ENCODE measurements at regions not wholly inside any gene's neighbourhood (a gene's known extent, or its start where the extent isn't known, plus 50 kb on each side); places are given as distances from the start of the nearest gene placed in this dataset.

DNA sequence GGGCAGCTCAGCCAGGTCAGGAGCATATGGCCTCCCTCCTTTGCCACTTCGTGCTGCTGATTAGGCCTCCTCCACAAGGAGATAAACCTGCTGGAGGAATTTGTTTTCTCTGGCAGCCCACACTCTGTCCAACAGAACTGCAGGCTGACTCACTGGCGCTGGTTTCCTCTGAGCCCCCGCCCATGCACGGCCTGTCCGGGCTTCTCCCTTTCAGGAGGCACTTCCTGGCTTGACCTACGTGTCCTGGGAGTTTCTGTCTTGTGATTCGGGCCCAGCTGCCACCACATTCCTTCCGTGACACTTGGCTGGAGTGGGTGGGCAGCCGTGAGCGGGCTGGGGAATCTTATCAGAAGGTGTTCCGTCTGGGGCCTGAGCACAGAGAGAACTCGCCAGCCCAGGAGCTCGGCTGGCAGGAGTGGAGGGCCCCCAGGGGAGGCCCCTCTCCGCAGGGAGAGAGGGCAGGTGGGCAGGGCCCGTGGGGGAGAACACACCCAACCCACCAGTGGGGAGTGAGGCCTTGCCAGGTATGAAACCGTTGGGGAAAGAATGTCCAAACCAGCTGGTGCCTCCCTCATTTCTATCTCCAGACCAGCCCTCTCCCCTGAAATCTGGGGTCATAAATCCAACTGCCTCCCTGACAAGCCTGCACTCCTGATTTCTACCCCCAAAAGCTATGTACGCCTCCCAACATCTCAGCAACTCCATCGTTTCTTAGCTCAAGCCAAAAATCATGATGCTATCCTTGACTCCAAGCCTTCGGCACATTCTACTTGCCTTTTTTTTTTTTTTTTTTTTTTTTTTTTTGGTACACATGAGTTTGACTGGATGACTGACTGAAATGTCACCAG lies 110.6 kb upstream of the MEF2A start:
- no peak for TF ChIP-seq CHD4 (IDR thresholded peaks at IDR 0.05)
- TF ChIP-seq ETV6 (conservative IDR thresholded peaks at IDR 0.05 in 1 of 2, IDR thresholded peaks at IDR 0.05 in 1 of 2; ENCODE audit: borderline replicate concordance in 1 of 2, low read depth in 1 of 2), result no peak
- no peak for TF ChIP-seq SP1 (IDR thresholded peaks at IDR 0.05; ENCODE audit: low read depth, low read length)
- TF ChIP-seq IKZF1 (conservative IDR thresholded peaks at IDR 0.05), result no peak
- TF ChIP-seq, protein P1, sequence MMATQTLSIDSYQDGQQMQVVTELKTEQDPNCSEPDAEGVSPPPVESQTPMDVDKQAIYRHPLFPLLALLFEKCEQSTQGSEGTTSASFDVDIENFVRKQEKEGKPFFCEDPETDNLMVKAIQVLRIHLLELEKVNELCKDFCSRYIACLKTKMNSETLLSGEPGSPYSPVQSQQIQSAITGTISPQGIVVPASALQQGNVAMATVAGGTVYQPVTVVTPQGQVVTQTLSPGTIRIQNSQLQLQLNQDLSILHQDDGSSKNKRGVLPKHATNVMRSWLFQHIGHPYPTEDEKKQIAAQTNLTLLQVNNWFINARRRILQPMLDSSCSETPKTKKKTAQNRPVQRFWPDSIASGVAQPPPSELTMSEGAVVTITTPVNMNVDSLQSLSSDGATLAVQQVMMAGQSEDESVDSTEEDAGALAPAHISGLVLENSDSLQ (IDR thresholded peaks at IDR 0.05), result no peak
- no peak for TF ChIP-seq MYC (IDR thresholded peaks at IDR 0.05; ENCODE audit: insufficient read depth, insufficient read length, insufficient replicate concordance, low read length, severe bottlenecking)
- no peak for TF ChIP-seq GATAD2B (conservative IDR thresholded peaks at IDR 0.05; ENCODE audit: low read depth)
- TF ChIP-seq, protein P2, sequence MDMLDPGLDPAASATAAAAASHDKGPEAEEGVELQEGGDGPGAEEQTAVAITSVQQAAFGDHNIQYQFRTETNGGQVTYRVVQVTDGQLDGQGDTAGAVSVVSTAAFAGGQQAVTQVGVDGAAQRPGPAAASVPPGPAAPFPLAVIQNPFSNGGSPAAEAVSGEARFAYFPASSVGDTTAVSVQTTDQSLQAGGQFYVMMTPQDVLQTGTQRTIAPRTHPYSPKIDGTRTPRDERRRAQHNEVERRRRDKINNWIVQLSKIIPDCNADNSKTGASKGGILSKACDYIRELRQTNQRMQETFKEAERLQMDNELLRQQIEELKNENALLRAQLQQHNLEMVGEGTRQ (IDR thresholded peaks at IDR 0.05; ENCODE audit: borderline replicate concordance, low read depth, low read length), result no peak
- no peak for TF ChIP-seq KAT2A (conservative IDR thresholded peaks at IDR 0.05; ENCODE audit: control insufficient read depth, low read depth, low read length)
- no peak for TF ChIP-seq SPI1 (IDR thresholded peaks at IDR 0.05; ENCODE audit: borderline replicate concordance, insufficient read depth, low read depth, low read length)
- TF ChIP-seq SUPT20H (IDR thresholded peaks at IDR 0.05; ENCODE audit: borderline replicate concordance, control insufficient read depth, low read depth, low read length), result no peak
- no peak for TF ChIP-seq CHD1 (IDR thresholded peaks at IDR 0.05; ENCODE audit: low read depth, low read length)
- TF ChIP-seq NFYB (IDR thresholded peaks at IDR 0.05; ENCODE audit: insufficient read depth, low read depth, low read length), result no peak
- TF ChIP-seq KDM1A (IDR thresholded peaks at IDR 0.05; ENCODE audit: borderline replicate concordance), result no peak
- TF ChIP-seq, protein P3, sequence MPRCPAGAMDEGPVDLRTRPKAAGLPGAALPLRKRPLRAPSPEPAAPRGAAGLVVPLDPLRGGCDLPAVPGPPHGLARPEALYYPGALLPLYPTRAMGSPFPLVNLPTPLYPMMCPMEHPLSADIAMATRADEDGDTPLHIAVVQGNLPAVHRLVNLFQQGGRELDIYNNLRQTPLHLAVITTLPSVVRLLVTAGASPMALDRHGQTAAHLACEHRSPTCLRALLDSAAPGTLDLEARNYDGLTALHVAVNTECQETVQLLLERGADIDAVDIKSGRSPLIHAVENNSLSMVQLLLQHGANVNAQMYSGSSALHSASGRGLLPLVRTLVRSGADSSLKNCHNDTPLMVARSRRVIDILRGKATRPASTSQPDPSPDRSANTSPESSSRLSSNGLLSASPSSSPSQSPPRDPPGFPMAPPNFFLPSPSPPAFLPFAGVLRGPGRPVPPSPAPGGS (IDR thresholded peaks at IDR 0.05; ENCODE audit: borderline replicate concordance, insufficient read depth, low read depth, low read length, poor library complexity, severe bottlenecking), result no peak
- no peak for TF ChIP-seq HDAC6 (IDR thresholded peaks at IDR 0.05; ENCODE audit: unreplicated experiment)
- Histone ChIP-seq H3K4me2 (ENCODE audit: control insufficient read depth, insufficient read depth) (no peak overlapping the region), H3K27me3 (replicated peaks in 1 of 2; ENCODE audit: control insufficient read depth in 2 of 2, insufficient read depth in 2 of 2, low read length in 1 of 2) (no peaks in the 10 kb centered on the region; a peak in 1 of 4 replicates), H3K9me3 (replicated peaks; ENCODE audit: control insufficient read depth, insufficient read depth, low read length) (0 out of 3 replicates have a peak, but pooled peaks cover 2% of the 10 kb centered on the region), H3K79me2 (ENCODE audit: control insufficient read depth, insufficient read depth, low read length) (no peaks in the 10 kb centered on the region), H4K20me1 (ENCODE audit: control insufficient read depth, insufficient read depth) (no peaks in the 10 kb centered on the region), H3K4me3 (no peak overlapping the region), H3K4me1 (ENCODE audit: control insufficient read depth, insufficient read depth, low read length) (peaks cover 18% of the 10 kb centered on the region), H2AFZ (ENCODE audit: control insufficient read depth, low read depth, low read length) (no peak overlapping the region), H3K9ac (ENCODE audit: control insufficient read depth, insufficient read depth, low read length) (no peak overlapping the region), H3K27ac (ENCODE audit: control insufficient read depth, insufficient read depth) (no peak overlapping the region), H3K36me3 (ENCODE audit: control insufficient read depth in 2 of 2, insufficient read depth in 2 of 2, low read length in 1 of 2) (no peaks in the 10 kb centered on the region)
- ATAC-seq (no peak), DNase-seq (ENCODE audit: low read depth, low spot score) (no peak), FAIRE-seq (no peak)
- in situ Hi-C loops (cut with MboI) (no loop called here), intact Hi-C loops (cut with micrococcal nuclease; ENCODE audit: unreplicated experiment) (no loop called here)
- ChIA-PET SMC1A (ENCODE audit: uncharacterized antibody, unreplicated experiment) (interaction anchor here (0.8 to 1.3 kb wide), 3 partner anchors 10 to 191 kb away, joined by 3 to 5 read pairs (median 4); no protein-coding TSS in a partner anchor), CTCF (interaction anchor here (1.5 kb wide), 1 partner anchor 10 kb away, joined by 3 read pairs; no protein-coding TSS in a partner anchor), RAD21 (ENCODE audit: unreplicated experiment) (interaction anchor here (0.8 kb wide), 1 partner anchor 58 kb away, joined by 3 read pairs; no protein-coding TSS in a partner anchor), POLR2A (interaction anchor here (0.6 kb wide), 1 partner anchor 58 kb away, joined by 6 read pairs; no protein-coding TSS in a partner anchor)
- no TSS peak for BruUV-seq (replicated peaks)
- WGBS (ENCODE audit: insufficient coverage, insufficient replicate concordance, low lambda C conversion rate, missing lambda C conversion rate), result 79% methylated on average over 19 of the region's 19 CpGs
